ENCODE measurements at regions not wholly inside any gene's neighbourhood (a gene's known extent, or its start where the extent isn't known, plus 50 kb on each side); places are given as distances from the start of the nearest gene placed in this dataset.

- H3K4me1 Mint-ChIP-seq (ENCODE audit: low read depth): no peaks in the 10 kb centered on the region
- peaks cover 48% of the 10 kb centered on the region for H3K9me3 Mint-ChIP-seq
- no peaks in the 10 kb centered on the region for H3K36me3 Mint-ChIP-seq (ENCODE audit: low read depth)
- H3K27ac Mint-ChIP-seq: no peak overlapping the region
- no peaks in the 10 kb centered on the region for H3K27me3 Mint-ChIP-seq (ENCODE audit: insufficient read depth)
- no peak for TF ChIP-seq CTCF (IDR thresholded peaks at IDR 0.05)
- no peak overlapping the region for H3K4me3 Mint-ChIP-seq
- no peak for DNase-seq
Observed at GRCh38 chr18:65017372-65017760, 733.4 kb upstream of the CDH7 start.

GRCh38 chr18:65016631-65017371, 734.0 kb upstream of the CDH7 start:
- H3K4me3 Mint-ChIP-seq: no peak overlapping the region
- no peak for DNase-seq
- no peak for TF ChIP-seq CTCF (IDR thresholded peaks at IDR 0.05)
- no peak overlapping the region for H3K27ac Mint-ChIP-seq
- H3K27me3 Mint-ChIP-seq (ENCODE audit: insufficient read depth): no peaks in the 10 kb centered on the region
- no peaks in the 10 kb centered on the region for H3K36me3 Mint-ChIP-seq (ENCODE audit: low read depth)
- no peaks in the 10 kb centered on the region for H3K4me1 Mint-ChIP-seq (ENCODE audit: low read depth)
- peaks cover 48% of the 10 kb centered on the region for H3K9me3 Mint-ChIP-seq

GRCh38 chr18:64994370-64994769, 756.4 kb upstream of the CDH7 start:
- H3K36me3 Mint-ChIP-seq (ENCODE audit: low read depth): 0 out of 2 replicates have a peak, but pooled peaks cover 2% of the 10 kb centered on the region
- no peak overlapping the region for H3K4me3 Mint-ChIP-seq
- TF ChIP-seq CTCF (IDR thresholded peaks at IDR 0.05): no peak
- H3K9me3 Mint-ChIP-seq: peaks cover 22% of the 10 kb centered on the region
- no peaks in the 10 kb centered on the region; the same call in 1 of the 2 replicates for H3K27me3 Mint-ChIP-seq (ENCODE audit: insufficient read depth)
- no peak for DNase-seq
- H3K27ac Mint-ChIP-seq: no peak overlapping the region
- no peaks in the 10 kb centered on the region for H3K4me1 Mint-ChIP-seq (ENCODE audit: low read depth)

GRCh38 chr18:64993695-64994094, 757.1 kb upstream of the CDH7 start:
- H3K27me3 Mint-ChIP-seq (ENCODE audit: insufficient read depth): no peaks in the 10 kb centered on the region; the same call in 1 of the 2 replicates
- no peak for TF ChIP-seq CTCF (IDR thresholded peaks at IDR 0.05)
- DNase-seq: no peak
- no peak overlapping the region for H3K27ac Mint-ChIP-seq
- 0 out of 2 replicates have a peak, but pooled peaks cover 6% of the 10 kb centered on the region for H3K36me3 Mint-ChIP-seq (ENCODE audit: low read depth)
- H3K4me3 Mint-ChIP-seq: no peak overlapping the region
- H3K4me1 Mint-ChIP-seq (ENCODE audit: low read depth): no peaks in the 10 kb centered on the region
- peaks cover 29% of the 10 kb centered on the region for H3K9me3 Mint-ChIP-seq

GRCh38 chr18:64992654-64993053, 758.2 kb upstream of the CDH7 start:
- no peak overlapping the region for H3K4me3 Mint-ChIP-seq
- TF ChIP-seq CTCF (IDR thresholded peaks at IDR 0.05): no peak
- no peaks in the 10 kb centered on the region; the same call in 1 of the 2 replicates for H3K27me3 Mint-ChIP-seq (ENCODE audit: insufficient read depth)
- H3K9me3 Mint-ChIP-seq: peaks cover 31% of the 10 kb centered on the region
- 0 out of 2 replicates have a peak, but pooled peaks cover 6% of the 10 kb centered on the region for H3K36me3 Mint-ChIP-seq (ENCODE audit: low read depth)
- H3K4me1 Mint-ChIP-seq (ENCODE audit: low read depth): no peaks in the 10 kb centered on the region
- no peak overlapping the region for H3K27ac Mint-ChIP-seq
- DNase-seq: no peak
